Daoy (cell line): ENCODE measurements at regions not wholly inside any gene's neighbourhood (a gene's known extent, or its start where the extent isn't known, plus 50 kb on each side); places are given as distances from the start of the nearest gene placed in this dataset.

ENCODE experiments used
- DNase-seq: peaks from one replicate; pipeline ENCODE4 v3.0.0-alpha.2; 2015; ENCODE audit warnings: low read depth

- DNase-seq = no peak
These were observed 56.4 kb upstream of the USP44 start for GRCh38 chr12:95607642-95608041.

- no peak for DNase-seq
These were observed 54.6 kb upstream of the USP44 start for GRCh38 chr12:95605875-95606274.

GRCh38 chr12:95605087-95605486, 53.8 kb upstream of the USP44 start:
- DNase-seq = peak; percentile 84

- no peak for DNase-seq
These were observed 52.3 kb upstream of the USP44 start for GRCh38 chr12:95603351-95604145.

- peak; percentile 58 for DNase-seq
These were observed 50.0 kb upstream of the USP44 start for GRCh38 chr12:95601091-95601961.
